T-cell (primary cell): ENCODE measurements at regions not wholly inside any gene's neighbourhood (a gene's known extent, or its start where the extent isn't known, plus 50 kb on each side); places are given as distances from the start of the nearest gene placed in this dataset.
"Not testable (repeated sequence)": the region's sequence is repeated elsewhere in the genome, so short reads cannot be mapped to it uniquely, and the experiment has no call there.

Experiments
- ATAC-seq, 4 experiments: fragments of 200-7000 bp in 3 of 4; fragments of 150-1000 bp in 1 of 4; cut with Tn5 transposase; replicated peaks in 1 of 4; 1 replicate in 3 of 4; 2 replicates in 1 of 4; pipeline ENCODE4 v1.10.0; 2021; ENCODE audit warnings: moderate library complexity in 3 of 4, mild to moderate bottlenecking in 2 of 4, moderate number of reproducible peaks in 1 of 4
- CTCF ChIA-PET, 2 donors: fragments of 300-600 bp; sonication (Branson Sonifier 250); formaldehyde crosslinking; loops; one replicate each; lab custom pipeline; 2022; ENCODE audit warnings: antibody characterized with exemption in 2 of 2; lab: Charles Lee
- POLR2A ChIA-PET, 2 donors: fragments of 300-600 bp; sonication (Branson Sonifier 250); formaldehyde crosslinking; loops; one replicate each; lab custom pipeline; 2022; ENCODE audit warnings: antibody characterized with exemption in 2 of 2; lab: Charles Lee
- DNase-seq, 35 experiments: peaks; one replicate each; pipeline versions ENCODE4 v3.0.0 to v3.0.0-alpha.2; 2013 to 2023
- H3K27ac ChIP-seq: one replicate; pipeline ENCODE4 v1.5.1; 2013; ENCODE audit warnings: low read length
- H3K27me3 ChIP-seq, 2 experiments: replicated peaks in 1 of 2; 1 replicate in 1 of 2; 2 replicates in 1 of 2; pipeline versions ENCODE4 v1.6.1 to v1.7.0; 2013; ENCODE audit warnings: low read length in 1 of 2, mixed read lengths in 1 of 2; ENCODE audit not compliant: control insufficient read depth in 2 of 2, insufficient read depth in 2 of 2; ENCODE audit errors: extremely low read depth in 1 of 2
- H3K36me3 ChIP-seq, 2 donors: 1 replicate in 1 of 2; 2 replicates in 1 of 2; pipeline versions ENCODE4 v1.6.1 to v1.7.0; 2013; ENCODE audit warnings: low read length in 1 of 2; ENCODE audit not compliant: control insufficient read depth in 2 of 2, insufficient read depth in 1 of 2; ENCODE audit errors: extremely low read depth in 1 of 2
- H3K4me1 ChIP-seq, 2 experiments: 1 replicate in 1 of 2; 2 replicates in 1 of 2; pipeline versions ENCODE4 v1.6.1 to v1.7.0; 2013; ENCODE audit warnings: low read length in 2 of 2, mixed read lengths in 1 of 2; ENCODE audit not compliant: insufficient read depth in 2 of 2, control insufficient read depth in 1 of 2; ENCODE audit errors: extremely low read depth in 1 of 2
- H3K4me3 ChIP-seq, 2 donors: 1 replicate in 1 of 2; 2 replicates in 1 of 2; pipeline versions ENCODE4 v1.5.1 to v1.7.0; 2013; ENCODE audit warnings: mild to moderate bottlenecking in 2 of 2, low read length in 1 of 2, moderate library complexity in 1 of 2; ENCODE audit not compliant: control insufficient read depth in 1 of 2; ENCODE audit errors: extremely low read depth in 1 of 2
- H3K9me3 ChIP-seq: 2 replicates; pipeline ENCODE4 v1.7.0; 2013
- H3K27ac Mint-ChIP-seq, 2 donors: one replicate each; pipeline ENCODE4 v1.8.0; 2020 to 2021; ENCODE audit warnings: mild to moderate bottlenecking in 2 of 2, mixed read lengths in 2 of 2
- H3K27me3 Mint-ChIP-seq, 2 donors: one replicate each; pipeline ENCODE4 v1.8.0; 2021 to 2022; ENCODE audit warnings: mixed read lengths in 2 of 2
- H3K36me3 Mint-ChIP-seq: one replicate; pipeline ENCODE4 v1.8.0; 2021; ENCODE audit warnings: mixed read lengths
- H3K4me1 Mint-ChIP-seq, 3 donors: one replicate each; pipeline ENCODE4 v1.8.0; 2020 to 2022; ENCODE audit warnings: mixed read lengths in 3 of 3, mild to moderate bottlenecking in 1 of 3
- H3K4me3 Mint-ChIP-seq, 3 donors: one replicate each; pipeline ENCODE4 v1.8.0; 2020 to 2022; ENCODE audit warnings: mild to moderate bottlenecking in 3 of 3, mixed read lengths in 3 of 3, moderate library complexity in 3 of 3
- H3K9me3 Mint-ChIP-seq, 3 donors: one replicate each; pipeline ENCODE4 v1.8.0; 2020 to 2022; ENCODE audit warnings: mixed read lengths in 3 of 3
- WGBS: methylation state at CpG from one replicate; pipeline ENCODE4 v1.1.5; 2013; ENCODE audit warnings: missing lambda C conversion rate; ENCODE audit not compliant: insufficient coverage; 5-methylcytosine and 5-hydroxymethylcytosine counted together

DNA sequence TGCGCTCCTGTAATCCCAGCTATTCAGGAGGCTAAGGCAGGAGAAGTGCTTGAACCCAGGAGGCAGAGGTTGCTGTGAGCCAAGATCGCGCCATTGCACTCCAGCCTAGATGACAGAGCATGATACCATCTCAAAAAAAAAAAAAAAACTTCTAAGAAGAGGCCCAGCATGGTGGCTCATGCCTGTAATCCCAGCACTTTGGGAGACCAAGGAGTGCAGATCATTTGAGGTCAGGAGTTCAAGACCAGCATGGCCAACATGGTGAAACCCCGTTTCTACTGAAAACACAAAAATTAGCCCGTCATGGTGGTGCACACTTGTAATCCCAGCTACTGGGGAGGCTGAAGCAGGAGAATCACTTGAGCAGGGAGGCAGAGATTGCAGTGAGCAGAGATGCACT is 51.5 kb upstream of the LANCL2 start:
- CTCF ChIA-PET, POLR2A ChIA-PET, ATAC-seq, H3K27ac Mint-ChIP-seq, H3K9me3 Mint-ChIP-seq, H3K4me3 ChIP-seq, H3K4me3 Mint-ChIP-seq, H3K27me3 Mint-ChIP-seq, H3K27me3 ChIP-seq, H3K27ac ChIP-seq, H3K36me3 Mint-ChIP-seq, DNase-seq, H3K9me3 ChIP-seq, H3K36me3 ChIP-seq: not testable (repeated sequence)
- peaks cover 10 to 23% (median 16%) of the 10 kb centered on the region in 3 donors for H3K4me1 Mint-ChIP-seq
- H3K4me1 ChIP-seq = peaks cover 0 to 24% of the 10 kb centered on the region in 2 experiments
- WGBS = 82% methylated on average over 3 of the region's 5 CpGs

DNA sequence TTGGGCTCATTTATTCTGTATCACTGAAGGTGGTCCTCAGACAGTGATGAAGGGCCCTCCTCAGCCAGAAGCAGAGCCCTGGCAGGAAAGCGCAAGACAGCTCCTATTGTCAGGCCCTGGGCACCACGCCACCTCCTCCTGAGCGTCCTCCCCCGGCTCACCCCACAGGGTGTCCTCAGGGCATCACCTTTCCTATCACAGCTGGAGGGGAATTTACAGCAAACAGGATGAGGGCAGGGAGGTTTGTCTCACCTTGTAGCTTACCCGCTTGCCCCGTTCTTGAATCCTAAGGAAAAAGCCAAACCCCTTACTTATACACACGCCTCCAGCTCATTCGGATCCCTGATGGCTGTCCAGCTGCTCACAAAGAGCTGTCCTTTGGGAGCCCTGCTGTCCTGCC is 50.2 kb upstream of the LANCL2 start:
- H3K4me1 ChIP-seq = peaks cover 0 to 11% of the 10 kb centered on the region in 2 experiments
- CTCF ChIA-PET = no interaction called here
- Mint-ChIP-seq H3K4me1 (peaks cover 0 to 10% (median 3%) of the 10 kb centered on the region in 3 donors), H3K27ac (no peak overlapping the region), H3K27me3 (peaks cover 7 to 10% of the 10 kb centered on the region in 2 donors), H3K9me3 (no peaks in the 10 kb centered on the region), H3K4me3 (no peak overlapping the region), H3K36me3 (no peaks in the 10 kb centered on the region)
- no peaks in the 10 kb centered on the region for H3K36me3 ChIP-seq
- H3K27me3 ChIP-seq = peaks cover 0 to 9% of the 10 kb centered on the region in 2 experiments
- POLR2A ChIA-PET = no interaction called here
- no peak overlapping the region for H3K4me3 ChIP-seq
- DNase-seq = no peak
- no peak for ATAC-seq
- no CpG with 5 or more reads among the region's 8 CpGs for WGBS
- no peaks in the 10 kb centered on the region for H3K9me3 ChIP-seq
- no peak overlapping the region for H3K27ac ChIP-seq
